OCI-LY3 (cell line): ENCODE measurements at regions not wholly inside any gene's neighbourhood (a gene's known extent, or its start where the extent isn't known, plus 50 kb on each side); places are given as distances from the start of the nearest gene placed in this dataset.
A peak's percentile ranks its signal among the peaks of the same experiment; 100 is the strongest.

Experiments
- H2AFZ ChIP-seq: fragments of 200-600, 300-600 bp; shearing (Covaris generic); 2 replicates; pipeline ENCODE4 v1.6.0; 2014; ENCODE audit warnings: antibody characterized with exemption, low read depth, low read length
- H3K27ac ChIP-seq: fragments of 200-600, 300-600 bp; sonication (generic); 2 replicates; pipeline ENCODE4 v1.5.1; 2014; ENCODE audit warnings: mild to moderate bottlenecking, low read length, moderate library complexity, mixed read lengths
- H3K27me3 ChIP-seq: fragments of 200-600, 300-600 bp; sonication (generic); 2 replicates; pipeline ENCODE4 v1.6.1; 2014; ENCODE audit warnings: low read depth, low read length, mixed read lengths
- H3K36me3 ChIP-seq: fragments of 200-600, 300-600 bp; sonication (generic); replicated peaks from 2 replicates; pipeline ENCODE3; 2014; ENCODE audit warnings: low read depth, low read length, mixed read lengths
- H3K4me1 ChIP-seq: fragments of 300-600, 200-600 bp; sonication (generic); 2 replicates; pipeline ENCODE4 v1.6.1; 2014; ENCODE audit warnings: low read length, mixed read lengths
- H3K4me2 ChIP-seq: fragments of 200-600, 300-600 bp; sonication (generic); 2 replicates; pipeline ENCODE4 v1.6.1; 2014; ENCODE audit warnings: low read length, mixed read lengths
- H3K4me3 ChIP-seq: fragments of 300-600, 200-600 bp; sonication (generic); 2 replicates; pipeline ENCODE4 v1.5.1; 2014; ENCODE audit warnings: antibody characterized with exemption, mild to moderate bottlenecking, low read length, moderate library complexity
- H3K79me2 ChIP-seq: fragments of 300-600, 200-600 bp; shearing (Covaris generic); 2 replicates; pipeline ENCODE4 v1.6.1; 2014; ENCODE audit warnings: mild to moderate bottlenecking, low read length, mixed read lengths
- H3K9ac ChIP-seq: fragments of 300-600, 200-600 bp; shearing (Covaris generic); 2 replicates; pipeline ENCODE4 v1.6.0; 2014; ENCODE audit warnings: mild to moderate bottlenecking, low read length, moderate library complexity
- H3K9me3 ChIP-seq: fragments of 200-600, 300-600 bp; shearing (Covaris generic); 2 replicates; pipeline ENCODE4 v1.6.1; 2014; ENCODE audit warnings: low read length, mixed read lengths; ENCODE audit not compliant: insufficient read depth
- H4K20me1 ChIP-seq: fragments of 200-600, 300-600 bp; sonication (generic); 2 replicates; pipeline ENCODE4 v1.6.1; 2016; ENCODE audit warnings: low read length, mixed read lengths; ENCODE audit not compliant: insufficient read depth
- EZH2phosphoT487 ChIP-seq: fragments of 200-600 bp; shearing (Covaris generic); IDR thresholded peaks from 2 replicates; pipeline ENCODE4 v1.6.1; 2018; ENCODE audit warnings: antibody characterized with exemption, mixed run types, low read depth
- TF ChIP-seq, protein P1 (sequence below): fragments of 200-600, 300-600 bp; sonication (generic); IDR thresholded peaks from 2 replicates; pipeline ENCODE4 v1.5.1; 2014; ENCODE audit warnings: antibody characterized with exemption, low read length, low read depth

DNA sequence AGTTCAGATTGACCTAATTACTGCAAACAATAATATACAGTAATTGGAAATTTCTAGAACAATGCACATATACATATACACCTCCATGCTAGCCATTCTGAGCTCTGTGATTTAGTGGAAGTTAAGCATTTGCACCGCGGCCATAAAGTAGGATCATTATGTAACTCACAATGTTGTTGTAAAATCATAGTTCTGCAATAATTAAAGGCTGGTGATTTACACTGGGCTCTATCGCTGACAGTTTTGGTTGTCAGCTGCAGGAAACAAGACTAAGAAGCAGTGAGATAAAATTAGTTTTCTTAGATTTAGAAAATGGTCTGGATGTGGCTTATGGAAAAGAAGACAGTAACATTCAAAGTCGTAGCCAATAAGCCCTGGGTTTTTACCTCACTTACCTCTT is 776.3 kb downstream of the TMEM121 start:
- no peaks in the 10 kb centered on the region for H3K4me1 ChIP-seq
- H3K27ac ChIP-seq, result no peak overlapping the region
- H3K9ac ChIP-seq, result no peak overlapping the region
- H3K4me3 ChIP-seq, result no peak overlapping the region
- H4K20me1 ChIP-seq, result no peaks in the 10 kb centered on the region
- H3K4me2 ChIP-seq, result no peak overlapping the region
- no peaks in the 10 kb centered on the region for H3K36me3 ChIP-seq
- no peaks in the 10 kb centered on the region for H3K79me2 ChIP-seq
- no peak overlapping the region for H2AFZ ChIP-seq
- no peak for TF ChIP-seq EZH2phosphoT487
- TF ChIP-seq, protein P1, sequence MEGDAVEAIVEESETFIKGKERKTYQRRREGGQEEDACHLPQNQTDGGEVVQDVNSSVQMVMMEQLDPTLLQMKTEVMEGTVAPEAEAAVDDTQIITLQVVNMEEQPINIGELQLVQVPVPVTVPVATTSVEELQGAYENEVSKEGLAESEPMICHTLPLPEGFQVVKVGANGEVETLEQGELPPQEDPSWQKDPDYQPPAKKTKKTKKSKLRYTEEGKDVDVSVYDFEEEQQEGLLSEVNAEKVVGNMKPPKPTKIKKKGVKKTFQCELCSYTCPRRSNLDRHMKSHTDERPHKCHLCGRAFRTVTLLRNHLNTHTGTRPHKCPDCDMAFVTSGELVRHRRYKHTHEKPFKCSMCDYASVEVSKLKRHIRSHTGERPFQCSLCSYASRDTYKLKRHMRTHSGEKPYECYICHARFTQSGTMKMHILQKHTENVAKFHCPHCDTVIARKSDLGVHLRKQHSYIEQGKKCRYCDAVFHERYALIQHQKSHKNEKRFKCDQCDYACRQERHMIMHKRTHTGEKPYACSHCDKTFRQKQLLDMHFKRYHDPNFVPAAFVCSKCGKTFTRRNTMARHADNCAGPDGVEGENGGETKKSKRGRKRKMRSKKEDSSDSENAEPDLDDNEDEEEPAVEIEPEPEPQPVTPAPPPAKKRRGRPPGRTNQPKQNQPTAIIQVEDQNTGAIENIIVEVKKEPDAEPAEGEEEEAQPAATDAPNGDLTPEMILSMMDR, result no peak
- peaks cover 12% of the 10 kb centered on the region for H3K27me3 ChIP-seq
- H3K9me3 ChIP-seq, result no peaks in the 10 kb centered on the region

DNA sequence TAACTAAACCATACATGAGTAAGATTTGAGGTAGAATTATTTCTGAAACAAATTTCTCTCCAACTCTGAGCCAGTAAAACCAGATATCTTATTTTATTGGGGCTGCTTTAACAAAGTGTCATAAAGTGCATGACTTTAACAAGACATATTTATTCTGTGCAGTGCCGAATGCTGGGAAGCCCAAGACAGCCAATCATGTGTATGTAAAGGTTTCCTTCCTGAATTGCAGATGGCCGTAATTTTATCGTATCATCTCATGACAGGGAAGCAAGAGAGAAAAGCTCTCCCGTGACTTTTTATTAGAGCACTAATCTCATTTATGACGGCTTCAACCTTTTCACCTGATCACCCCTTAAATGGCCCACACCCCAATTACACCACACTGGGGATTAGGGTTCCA is 777.9 kb downstream of the TMEM121 start:
- no peaks in the 10 kb centered on the region for H3K9me3 ChIP-seq
- peaks cover 2% of the 10 kb centered on the region for H3K4me1 ChIP-seq
- H2AFZ ChIP-seq, result no peak overlapping the region
- H4K20me1 ChIP-seq, result no peaks in the 10 kb centered on the region
- H3K27ac ChIP-seq, result no peak overlapping the region
- H3K79me2 ChIP-seq, result no peaks in the 10 kb centered on the region
- TF ChIP-seq EZH2phosphoT487, result no peak
- TF ChIP-seq, protein P1, result no peak
- no peak overlapping the region for H3K4me3 ChIP-seq
- no peak overlapping the region for H3K4me2 ChIP-seq
- no peak overlapping the region for H3K9ac ChIP-seq
- peaks cover 12% of the 10 kb centered on the region for H3K27me3 ChIP-seq
- no peaks in the 10 kb centered on the region for H3K36me3 ChIP-seq

DNA sequence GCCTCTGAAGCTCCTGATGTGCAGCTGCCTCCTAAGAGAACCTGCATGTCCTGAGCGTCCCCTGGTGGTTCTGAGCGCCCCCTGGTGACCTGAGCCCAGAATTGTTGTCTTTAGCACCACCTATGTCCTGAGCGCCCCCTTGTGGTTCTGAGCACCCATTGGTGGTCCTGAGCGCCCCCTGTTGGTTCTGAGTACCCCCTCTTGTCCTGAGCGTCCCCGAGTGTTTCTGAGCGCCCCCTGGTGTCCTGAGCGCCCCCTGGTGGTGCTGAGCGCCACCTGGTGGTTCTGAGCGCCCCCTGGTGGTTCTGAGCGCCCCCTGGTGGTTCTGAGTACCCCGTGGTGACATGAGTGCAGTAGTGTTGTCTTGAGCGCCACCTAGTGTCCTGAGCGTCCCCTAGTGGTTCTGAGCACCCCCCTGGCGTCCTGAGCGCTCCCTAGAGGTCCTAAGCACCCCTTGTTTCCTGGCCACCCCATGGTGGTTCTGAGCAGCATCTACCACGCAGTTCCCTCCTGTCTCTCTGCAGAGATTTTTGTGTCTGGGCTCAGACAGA is 782.5 kb downstream of the TMEM121 start:
- H3K27me3 ChIP-seq, result peaks cover 8% of the 10 kb centered on the region
- H3K79me2 ChIP-seq, result no peaks in the 10 kb centered on the region
- H4K20me1 ChIP-seq, result no peaks in the 10 kb centered on the region
- no peak overlapping the region for H3K27ac ChIP-seq
- 0 out of 2 replicates have a peak overlapping the region, but pooled peaks have one; percentile 22 for H3K4me3 ChIP-seq
- no peak overlapping the region for H3K9ac ChIP-seq
- H3K4me1 ChIP-seq, result peaks cover 8% of the 10 kb centered on the region
- TF ChIP-seq, protein P1, result peak; percentile 100
- TF ChIP-seq EZH2phosphoT487, result no peak
- H3K9me3 ChIP-seq, result no peaks in the 10 kb centered on the region
- H3K36me3 ChIP-seq, result no peaks in the 10 kb centered on the region
- peak overlapping the region; percentile 55 for H3K4me2 ChIP-seq
- H2AFZ ChIP-seq, result no peak overlapping the region; the same call in 1 of the 2 replicates

DNA sequence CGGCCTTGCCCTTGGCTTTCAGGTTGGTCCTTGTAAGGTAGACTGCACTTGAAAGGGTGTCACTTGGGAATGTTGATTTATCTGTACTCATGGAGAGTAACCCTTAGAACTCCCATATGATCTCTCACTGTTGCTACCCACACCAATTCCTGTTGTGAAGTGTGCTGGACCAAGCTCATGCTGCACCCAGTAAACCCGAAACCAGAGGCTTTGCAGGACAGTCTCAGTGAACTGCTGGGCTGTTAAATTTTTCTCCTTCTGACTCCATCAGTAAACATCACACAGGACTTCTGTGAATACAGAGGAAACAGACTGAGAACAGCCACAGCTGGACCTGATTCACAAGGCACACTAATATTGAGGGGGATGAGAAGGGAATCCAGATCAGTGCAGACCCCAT is 783.0 kb downstream of the TMEM121 start:
- H3K9me3 ChIP-seq, result no peaks in the 10 kb centered on the region
- H3K27ac ChIP-seq, result no peak overlapping the region

More for the DNA sequence above, 783.0 kb downstream of the TMEM121 start:
- no peaks in the 10 kb centered on the region for H4K20me1 ChIP-seq
- H3K4me1 ChIP-seq, result peaks cover 8% of the 10 kb centered on the region
- H3K27me3 ChIP-seq, result peaks cover 5% of the 10 kb centered on the region
- TF ChIP-seq, protein P1, result no peak
- no peak for TF ChIP-seq EZH2phosphoT487
- no peaks in the 10 kb centered on the region for H3K36me3 ChIP-seq
- no peak overlapping the region for H3K9ac ChIP-seq
- no peak overlapping the region; the same call in 1 of the 2 replicates for H2AFZ ChIP-seq
- H3K79me2 ChIP-seq, result no peaks in the 10 kb centered on the region
- H3K4me2 ChIP-seq, result peak overlapping the region; percentile 55
- H3K4me3 ChIP-seq, result 0 out of 2 replicates have a peak overlapping the region, but pooled peaks have one; percentile 22
